Neural cell (in vitro differentiated cells): ENCODE measurements at regions not wholly inside any gene's neighbourhood (a gene's known extent, or its start where the extent isn't known, plus 50 kb on each side); places are given as distances from the start of the nearest gene placed in this dataset.
"Not testable (repeated sequence)": the region's sequence is repeated elsewhere in the genome, so short reads cannot be mapped to it uniquely, and the experiment has no call there.

ENCODE experiments used
- H2AFZ ChIP-seq: fragments of 200-600, 300-800 bp; sonication (generic), shearing (Covaris generic); 2 replicates; pipeline ENCODE4 v1.6.0; 2014; ENCODE audit warnings: low read depth, mild to moderate bottlenecking, antibody characterized with exemption, low read length, moderate library complexity
- H3F3A ChIP-seq: fragments of 200-600 bp; shearing (Covaris generic); 2 replicates; pipeline ENCODE4 v1.6.1; 2016; ENCODE audit warnings: mild to moderate bottlenecking, moderate library complexity, mixed read lengths, antibody characterized with exemption, low read length; ENCODE audit not compliant: insufficient read depth, poor library complexity, severe bottlenecking
- H3K27ac ChIP-seq: fragments of 200-600, 300-800 bp; sonication (generic), shearing (Covaris generic); 2 replicates; pipeline ENCODE4 v1.5.1; 2014; ENCODE audit warnings: mild to moderate bottlenecking, low read length, moderate library complexity
- H3K27me3 ChIP-seq: fragments of 300-800, 200-600 bp; sonication (generic), shearing (Covaris generic); 2 replicates; pipeline ENCODE4 v1.6.0; 2014; ENCODE audit warnings: mild to moderate bottlenecking, low read depth, low read length, moderate library complexity; ENCODE audit not compliant: insufficient read depth
- H3K36me3 ChIP-seq: fragments of 300-800, 200-600 bp; sonication (generic), shearing (Covaris generic); 2 replicates; pipeline ENCODE4 v1.5.1; 2014; ENCODE audit warnings: mild to moderate bottlenecking, antibody characterized with exemption, low read length, moderate library complexity; ENCODE audit not compliant: insufficient read depth
- H3K4me2 ChIP-seq: fragments of 300-800, 200-600 bp; sonication (generic), shearing (Covaris generic); 2 replicates; pipeline ENCODE4 v1.6.0; 2014; ENCODE audit warnings: mild to moderate bottlenecking, low read length
- H3K4me3 ChIP-seq: fragments of 300-800, 200-600 bp; sonication (generic), shearing (Covaris generic); 2 replicates; pipeline ENCODE4 v1.5.1; 2014; ENCODE audit warnings: mild to moderate bottlenecking, low read length, moderate library complexity
- H3K79me2 ChIP-seq: fragments of 200-600 bp; shearing (Covaris generic); replicated peaks from 2 replicates; pipeline ENCODE4 v1.6.0; 2014; ENCODE audit warnings: mild to moderate bottlenecking, low read length, moderate library complexity; ENCODE audit not compliant: insufficient read depth
- H3K9ac ChIP-seq: fragments of 300-800, 200-600 bp; sonication (generic), shearing (Covaris generic); 2 replicates; pipeline ENCODE4 v1.6.1; 2016; ENCODE audit warnings: mild to moderate bottlenecking, low read length, mixed read lengths
- H3K9me2 ChIP-seq: fragments of 200-600 bp; shearing (Covaris generic); 2 replicates; pipeline ENCODE4 v1.6.1; 2016; ENCODE audit warnings: mild to moderate bottlenecking, low read length, mixed read lengths; ENCODE audit not compliant: insufficient read depth
- H3K9me3 ChIP-seq: fragments of 200-600, 300-800 bp; sonication (generic), shearing (Covaris generic); 2 replicates; pipeline ENCODE4 v1.6.1; 2016; ENCODE audit warnings: mild to moderate bottlenecking, mixed run types, low read length, moderate library complexity, mixed read lengths
- H4K20me1 ChIP-seq: fragments of 200-600 bp; shearing (Covaris generic); 2 replicates; pipeline ENCODE4 v1.6.1; 2016; ENCODE audit warnings: mild to moderate bottlenecking, mixed run types; ENCODE audit not compliant: insufficient read depth
- CTCF ChIP-seq: fragments of 450-650 bp; IDR thresholded peaks from 2 replicates; pipeline ENCODE4 v1.5.1; 2014; ENCODE audit warnings: antibody characterized with exemption, mild to moderate bottlenecking, moderate library complexity; ENCODE audit not compliant: poor library complexity, severe bottlenecking
- EP300 ChIP-seq: fragments of 450-650 bp; conservative IDR thresholded peaks from 2 replicates; pipeline ENCODE4 v1.6.1; 2014; ENCODE audit warnings: antibody characterized with exemption, mild to moderate bottlenecking, moderate library complexity; ENCODE audit not compliant: poor library complexity, severe bottlenecking
- EZH2 ChIP-seq: fragments of 200-600, 300-800 bp; shearing (Covaris generic), sonication (generic); IDR thresholded peaks from 2 replicates; pipeline ENCODE4 v1.6.1; 2014; ENCODE audit warnings: antibody characterized with exemption, low read length, borderline replicate concordance, mild to moderate bottlenecking; ENCODE audit not compliant: insufficient read depth, poor library complexity, severe bottlenecking
- MXI1 ChIP-seq: fragments of 450-650 bp; conservative IDR thresholded peaks from 2 replicates; pipeline ENCODE4 v1.6.1; 2014; ENCODE audit warnings: antibody characterized with exemption, mild to moderate bottlenecking; ENCODE audit not compliant: poor library complexity, severe bottlenecking
- POLR2AphosphoS5 ChIP-seq: IDR thresholded peaks from 2 replicates; pipeline ENCODE4 v1.6.1; 2012
- RAD21 ChIP-seq: fragments of 450-650 bp; conservative IDR thresholded peaks from 2 replicates; pipeline ENCODE4 v1.6.1; 2014; ENCODE audit warnings: antibody characterized with exemption, mild to moderate bottlenecking, moderate library complexity
- REST ChIP-seq: IDR thresholded peaks from 2 replicates; pipeline ENCODE4 v1.6.1; 2012; ENCODE audit warnings: borderline replicate concordance
- SMC3 ChIP-seq: fragments of 450-650 bp; conservative IDR thresholded peaks from 2 replicates; pipeline ENCODE4 v1.6.1; 2014; ENCODE audit warnings: antibody characterized with exemption, mild to moderate bottlenecking, moderate library complexity; ENCODE audit not compliant: poor library complexity
- TAF1 ChIP-seq: IDR thresholded peaks from 2 replicates; pipeline ENCODE4 v1.6.1; 2012; ENCODE audit warnings: low read depth

GRCh38 chr3:68662176-68662575 lies 270.2 kb downstream of the TAFA4 start:
- Histone ChIP-seq H3K36me3 (no peaks in the 10 kb centered on the region), H3K4me3 (no peak overlapping the region), H2AFZ (no peak overlapping the region)

GRCh38 chr3:68650657-68651056 lies 281.7 kb downstream of the TAFA4 start:
- H3K36me3 ChIP-seq, H3K79me2 ChIP-seq, H2AFZ ChIP-seq, H3F3A ChIP-seq, H3K9ac ChIP-seq, H3K9me3 ChIP-seq, H3K4me3 ChIP-seq, H3K27ac ChIP-seq, H4K20me1 ChIP-seq, H3K27me3 ChIP-seq, H3K9me2 ChIP-seq, H3K4me2 ChIP-seq: not testable (repeated sequence)

More at GRCh38 chr3:68662176-68662575, 270.2 kb downstream of the TAFA4 start:
- no peaks in the 10 kb centered on the region for H3K79me2 ChIP-seq
- peaks cover 4% of the 10 kb centered on the region for H3F3A ChIP-seq
- H3K9me2 ChIP-seq: no peaks in the 10 kb centered on the region
- no peaks in the 10 kb centered on the region for H3K9me3 ChIP-seq
- no peaks in the 10 kb centered on the region for H3K27me3 ChIP-seq
- H3K9ac ChIP-seq: no peak overlapping the region
- H4K20me1 ChIP-seq: no peaks in the 10 kb centered on the region
- no peak overlapping the region for H3K27ac ChIP-seq
- TF ChIP-seq EP300: no peak
- no peak for TF ChIP-seq EZH2
- TF ChIP-seq MXI1: no peak
- TF ChIP-seq RAD21: no peak
- TF ChIP-seq CTCF: no peak
- no peak for TF ChIP-seq POLR2AphosphoS5
- no peak for TF ChIP-seq TAF1
- TF ChIP-seq SMC3: no peak
- no peak for TF ChIP-seq REST
- no peak overlapping the region for H3K4me2 ChIP-seq

- no peaks in the 10 kb centered on the region for H3K79me2 ChIP-seq
- no peak overlapping the region for H3K27ac ChIP-seq
- no peak overlapping the region for H3K4me3 ChIP-seq
- no peak for TF ChIP-seq EP300
- TF ChIP-seq MXI1: no peak
- no peak for TF ChIP-seq RAD21
- no peak for TF ChIP-seq POLR2AphosphoS5
- TF ChIP-seq CTCF: no peak
- no peak for TF ChIP-seq REST
- no peaks in the 10 kb centered on the region for H3K9me2 ChIP-seq
- no peak overlapping the region for H2AFZ ChIP-seq
- H3K27me3 ChIP-seq: no peaks in the 10 kb centered on the region
- H3K4me2 ChIP-seq: no peak overlapping the region
- no peak overlapping the region for H3K9ac ChIP-seq
- no peaks in the 10 kb centered on the region for H3K36me3 ChIP-seq
- no peaks in the 10 kb centered on the region for H3F3A ChIP-seq
- H4K20me1 ChIP-seq: no peaks in the 10 kb centered on the region
- no peaks in the 10 kb centered on the region for H3K9me3 ChIP-seq
Measured at GRCh38 chr3:68648494-68648893, 283.9 kb downstream of the TAFA4 start.
